HG03439 (cell line): ENCODE measurements at regions not wholly inside any gene's neighbourhood (a gene's known extent, or its start where the extent isn't known, plus 50 kb on each side); places are given as distances from the start of the nearest gene placed in this dataset.
"Not testable (repeated sequence)": the region's sequence is repeated elsewhere in the genome, so short reads cannot be mapped to it uniquely, and the experiment has no call there.

Experiments
- ATAC-seq: cut with Tn5 transposase; IDR thresholded peaks from one replicate; pipeline ENCODE4 v1.9.1; 2021; ENCODE audit warnings: mild to moderate bottlenecking, moderate library complexity; ENCODE audit not compliant: unreplicated experiment

DNA sequence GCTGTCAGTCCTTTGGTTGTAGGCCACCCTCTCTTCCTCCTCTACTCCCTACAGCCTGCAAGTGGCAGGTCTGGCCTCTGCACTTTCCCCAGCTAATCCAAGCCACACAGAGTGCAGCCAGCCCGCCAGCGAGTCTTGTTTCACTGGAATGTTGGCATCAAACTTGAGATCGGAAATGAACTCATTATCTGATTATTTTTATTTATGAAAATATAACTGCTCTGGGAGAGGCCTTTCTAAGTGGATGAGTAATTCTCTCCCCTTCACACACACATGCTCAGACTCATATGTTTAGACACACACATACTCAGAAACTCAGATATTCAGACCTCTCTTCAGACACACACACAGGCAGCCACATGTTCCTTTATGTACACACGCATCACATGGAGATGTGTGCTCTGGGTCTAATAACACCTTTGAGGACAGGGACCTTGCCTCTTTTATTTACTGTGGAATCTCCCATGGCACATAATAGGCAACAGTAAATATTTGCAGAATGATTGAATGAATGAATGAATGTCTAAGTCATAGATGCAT lies 151.3 kb downstream of the ZFP36L2 start:
- ATAC-seq = no peak

DNA sequence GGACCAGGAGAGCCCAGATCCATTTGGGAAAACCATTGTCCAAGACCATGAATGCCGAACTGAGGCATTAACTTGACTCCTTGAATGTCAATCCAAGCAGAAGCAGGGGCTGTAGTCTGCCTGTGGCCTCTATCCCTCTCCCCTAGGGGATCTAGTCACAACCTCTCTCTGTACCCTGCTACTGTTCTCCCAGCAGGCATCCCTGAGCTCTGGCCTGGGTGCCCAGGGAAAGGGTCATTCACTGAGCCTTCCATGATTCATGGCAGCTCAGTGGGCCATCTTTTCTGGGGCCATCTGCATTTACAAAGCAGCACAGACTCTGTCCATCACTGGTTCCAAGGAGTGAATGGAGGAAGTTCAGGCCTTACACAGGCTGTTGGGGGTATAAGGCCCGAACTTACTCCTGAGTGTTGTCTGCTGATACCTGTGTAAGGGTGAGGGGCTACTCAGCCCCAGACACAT lies 151.8 kb downstream of the ZFP36L2 start:
- no peak for ATAC-seq

DNA sequence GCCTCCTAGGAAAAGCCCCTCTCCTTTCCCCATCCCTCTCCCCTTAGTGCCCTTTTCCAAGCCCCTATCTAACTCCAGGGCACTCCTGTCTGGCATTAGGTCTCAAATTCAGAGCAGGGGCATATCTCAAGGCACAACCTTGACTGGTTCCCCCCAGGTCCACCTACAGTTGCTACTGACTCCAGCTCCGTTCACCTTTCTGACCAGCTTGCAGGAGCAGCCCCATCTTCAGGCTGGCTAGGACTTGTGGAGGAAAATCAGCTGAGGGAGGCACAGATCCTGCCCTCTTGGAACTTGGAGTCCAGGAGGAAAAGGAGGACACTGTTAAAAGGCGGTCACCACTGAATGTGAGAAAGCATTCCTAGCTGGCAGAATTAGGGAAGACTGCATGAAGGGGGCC lies 152.4 kb downstream of the ZFP36L2 start:
- no peak for ATAC-seq

DNA sequence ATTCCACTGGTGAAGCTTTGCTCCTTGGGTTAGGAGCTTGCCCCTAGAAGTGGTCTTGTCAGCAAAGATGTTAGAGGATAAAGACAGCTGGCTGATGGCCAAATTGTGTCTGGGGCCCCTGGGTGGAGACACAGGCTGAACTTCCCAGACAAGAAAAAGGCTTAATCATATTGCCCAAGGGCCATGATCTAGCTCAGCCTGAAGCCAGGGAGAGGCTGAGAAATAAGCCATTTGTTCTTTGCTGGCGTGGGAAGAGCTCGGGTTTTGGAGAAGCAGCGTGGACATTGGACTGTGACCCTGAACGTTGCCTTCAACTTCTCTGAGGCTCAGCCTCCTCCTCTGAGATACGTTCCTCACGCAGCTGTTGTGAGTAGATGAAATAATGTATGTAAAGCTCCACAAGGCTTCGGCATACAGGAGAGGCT lies 153.0 kb downstream of the ZFP36L2 start:
- ATAC-seq = no peak

DNA sequence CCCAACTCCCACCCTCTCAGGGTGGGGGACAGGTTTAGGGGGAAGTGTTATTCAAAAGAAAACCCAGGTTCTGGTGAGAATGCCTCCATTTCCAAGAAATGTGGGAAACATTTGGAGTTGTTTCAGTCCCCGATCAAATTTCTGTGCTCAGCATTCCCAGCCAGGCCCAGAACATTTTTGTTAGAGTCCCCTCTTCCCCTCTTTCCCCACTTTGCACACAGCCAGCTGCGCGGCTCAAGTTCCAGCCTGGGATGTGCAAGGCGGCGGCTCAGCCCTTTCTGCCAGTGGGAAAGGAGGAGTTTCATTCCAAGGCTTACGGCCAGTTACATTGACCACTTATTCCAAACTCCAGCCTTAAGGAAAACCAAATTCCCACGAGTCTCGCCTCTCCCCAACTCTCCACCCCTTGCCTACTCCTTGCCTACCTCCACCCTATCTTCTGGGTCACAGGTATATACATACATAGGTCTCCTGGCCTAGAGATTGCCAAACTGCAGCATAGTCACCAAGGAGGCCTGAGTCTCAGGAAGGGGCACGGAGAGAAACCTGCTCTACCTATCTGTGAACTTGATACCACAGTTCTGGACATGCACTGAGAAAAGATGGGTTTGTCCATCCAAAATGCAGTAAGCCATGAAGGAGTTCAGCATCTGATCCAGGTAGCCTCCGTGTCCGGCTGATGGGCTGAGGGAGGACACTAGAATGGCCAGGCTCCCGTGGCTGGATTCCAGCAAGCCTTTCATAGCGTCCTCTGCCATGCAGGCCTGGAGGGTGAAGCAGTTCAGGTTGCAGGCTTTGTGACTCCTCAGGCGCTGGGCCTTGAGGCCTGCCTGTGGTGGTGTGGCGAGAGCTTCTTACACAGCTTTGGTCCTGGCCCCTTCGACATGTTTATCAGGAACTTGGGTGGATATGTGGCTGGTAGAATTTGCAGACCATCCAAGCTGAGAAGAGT lies 154.5 kb downstream of the ZFP36L2 start:
- no peak for ATAC-seq

DNA sequence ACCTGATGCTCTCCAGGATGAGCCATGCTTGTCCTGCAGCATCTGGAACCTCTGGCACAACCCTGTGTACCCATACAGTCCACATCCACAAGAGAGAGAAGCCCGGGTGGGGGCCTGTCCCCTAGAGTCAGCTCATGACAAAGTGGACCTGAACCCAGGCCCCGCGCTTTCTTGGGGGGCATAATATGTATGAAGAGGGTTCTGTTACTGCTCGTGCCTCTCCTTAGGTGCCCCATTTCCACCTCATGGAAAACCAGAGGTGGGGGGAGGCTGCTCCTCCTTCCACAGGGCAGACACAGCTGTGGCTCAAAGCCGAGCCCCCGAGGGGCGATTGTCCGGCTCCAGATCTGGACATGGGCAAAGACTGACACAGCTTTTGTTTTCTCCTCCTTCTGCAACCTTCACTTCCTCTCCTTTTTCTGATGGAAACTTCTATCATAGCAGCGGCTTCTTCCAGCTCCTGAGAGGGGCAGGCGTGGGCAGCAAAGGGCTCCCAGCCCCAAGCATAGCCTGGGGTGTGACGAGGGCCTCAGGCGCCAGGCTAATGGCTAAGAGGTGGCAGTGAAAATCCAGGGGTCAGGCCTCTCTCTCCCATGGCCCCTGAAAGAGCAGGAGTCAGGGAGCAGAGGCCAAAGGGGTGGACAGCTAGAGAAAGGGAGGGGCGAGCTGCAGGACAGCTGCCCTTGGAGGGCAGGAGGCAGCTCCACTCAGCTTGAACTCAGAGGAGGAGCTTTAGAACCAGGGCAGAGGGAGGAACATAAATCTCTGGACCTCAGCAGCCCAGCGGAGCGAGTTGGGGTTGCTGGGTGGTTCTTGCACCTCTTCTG lies 155.5 kb downstream of the ZFP36L2 start:
- no peak for ATAC-seq

DNA sequence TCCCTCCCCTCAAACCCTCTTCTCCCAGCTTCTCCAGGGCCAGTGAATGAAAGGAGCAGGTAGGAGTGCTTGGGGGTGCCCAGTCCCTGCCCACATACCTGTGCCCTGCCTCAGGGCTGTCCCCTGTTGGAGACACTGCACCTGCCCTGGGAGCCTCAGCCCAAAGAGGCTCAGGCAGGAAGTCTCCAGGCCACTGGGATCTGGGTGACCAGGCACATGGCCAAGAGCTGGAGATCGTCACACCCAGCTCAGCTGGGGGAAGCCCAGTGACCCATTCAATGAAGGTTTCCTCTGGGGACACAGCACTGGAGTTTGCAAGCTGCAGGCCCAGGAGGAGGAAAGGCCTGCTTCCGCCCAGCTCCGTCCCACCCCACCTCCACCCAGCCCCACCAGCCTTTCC lies 156.4 kb downstream of the ZFP36L2 start:
- no peak for ATAC-seq

DNA sequence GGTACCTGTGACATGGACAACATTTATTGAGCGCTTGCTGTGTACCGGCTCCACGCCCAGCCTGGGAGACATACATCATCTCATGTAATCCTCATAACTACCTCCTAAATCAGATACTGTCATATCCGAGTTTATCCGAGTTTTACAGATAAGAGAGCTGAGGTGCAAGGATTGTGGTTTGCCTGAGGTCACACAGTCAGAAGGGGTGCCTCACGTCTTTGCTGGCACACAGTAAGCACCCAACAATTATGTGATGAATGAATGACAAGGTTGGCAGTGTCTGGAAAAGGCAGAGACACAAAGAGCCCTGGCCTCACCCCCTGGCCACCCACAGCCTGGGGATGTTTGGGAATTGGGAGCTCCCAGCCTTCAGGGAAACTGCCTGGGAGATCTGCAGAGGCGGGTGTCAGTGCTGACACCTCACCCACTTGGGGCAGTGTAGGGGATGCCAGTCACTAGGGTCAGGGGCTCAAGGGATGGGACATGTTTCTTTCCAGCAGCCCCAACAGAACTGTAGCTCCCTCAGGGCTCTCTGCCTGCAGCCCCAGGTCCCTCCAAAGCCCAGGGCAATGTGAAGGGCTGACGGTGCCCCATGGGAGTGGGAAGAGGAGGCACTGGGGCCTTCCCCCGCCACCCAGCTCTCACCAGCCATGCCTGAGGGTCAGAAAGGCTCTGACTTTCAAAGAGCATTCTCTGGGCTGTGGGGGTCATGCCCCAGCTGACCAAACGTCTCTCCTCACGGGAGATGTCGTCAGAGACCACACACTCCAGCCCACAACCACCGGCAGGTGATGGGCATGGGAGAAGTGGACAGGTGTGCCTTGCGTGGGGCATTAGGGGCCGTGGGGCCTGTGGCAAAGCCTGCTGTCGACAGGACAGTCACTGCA lies 157.5 kb downstream of the ZFP36L2 start:
- ATAC-seq = no peak

DNA sequence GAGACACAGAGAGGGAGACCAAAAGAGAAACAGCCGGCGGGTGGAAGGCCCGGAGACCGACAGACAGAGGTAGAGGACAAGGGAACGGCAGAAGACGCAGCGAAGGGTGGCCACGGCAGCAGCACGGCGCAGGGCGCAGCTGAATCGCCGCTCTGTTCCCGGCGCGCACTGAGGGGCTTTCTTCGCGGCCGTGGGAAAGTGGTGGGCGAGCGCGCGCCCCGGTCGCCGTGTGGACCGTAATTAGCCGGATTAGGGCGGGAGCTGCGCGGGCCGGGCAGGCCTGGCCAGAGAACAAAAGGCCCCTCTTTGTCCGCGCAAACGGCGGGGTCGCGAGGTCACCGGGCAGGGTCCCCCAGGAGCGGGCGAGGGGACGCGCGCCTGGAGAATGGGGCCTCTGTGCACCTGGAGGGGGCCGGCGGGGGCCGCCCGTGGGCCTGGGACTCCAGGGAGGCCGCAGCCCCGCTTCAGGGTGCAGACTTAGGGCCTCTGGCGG lies 158.3 kb downstream of the ZFP36L2 start:
- no peak for ATAC-seq

DNA sequence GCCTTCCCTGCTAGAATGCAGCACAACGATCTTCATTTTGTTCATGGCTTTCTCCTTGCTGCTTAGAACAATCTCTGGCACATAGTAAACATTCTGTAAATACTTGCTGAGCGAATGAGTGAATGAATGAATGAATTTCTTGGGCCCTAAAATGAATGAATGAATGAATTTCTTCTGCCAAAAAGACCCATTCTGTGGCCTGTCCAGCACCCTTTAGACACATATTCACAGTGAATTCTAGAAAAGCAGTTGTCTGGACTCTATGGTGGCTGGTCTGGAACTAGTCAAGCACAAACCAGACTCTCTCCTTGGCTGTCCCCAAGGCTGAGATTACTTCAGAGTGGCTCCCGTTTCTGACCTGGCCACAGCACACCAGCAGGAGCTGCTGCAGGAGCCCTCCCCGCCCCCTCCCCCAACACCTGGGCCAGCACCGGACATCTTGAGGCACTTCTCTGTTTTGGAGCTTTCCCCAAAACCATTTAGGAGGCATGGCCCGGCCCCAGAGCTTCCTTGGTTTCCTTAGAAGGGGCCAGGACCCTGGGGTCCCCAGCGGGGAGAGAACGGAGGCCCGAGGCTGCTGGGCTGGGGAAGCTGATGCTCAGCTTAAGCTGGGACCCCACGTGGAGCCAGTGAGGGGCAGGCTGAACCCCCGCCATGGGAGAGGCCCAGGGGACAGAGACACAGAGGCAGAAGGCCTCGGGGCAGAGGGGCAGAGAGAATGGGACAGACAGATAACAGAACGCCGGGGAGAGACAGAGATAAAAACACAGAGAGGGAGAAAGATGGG lies 159.0 kb downstream of the ZFP36L2 start:
- no peak for ATAC-seq

DNA sequence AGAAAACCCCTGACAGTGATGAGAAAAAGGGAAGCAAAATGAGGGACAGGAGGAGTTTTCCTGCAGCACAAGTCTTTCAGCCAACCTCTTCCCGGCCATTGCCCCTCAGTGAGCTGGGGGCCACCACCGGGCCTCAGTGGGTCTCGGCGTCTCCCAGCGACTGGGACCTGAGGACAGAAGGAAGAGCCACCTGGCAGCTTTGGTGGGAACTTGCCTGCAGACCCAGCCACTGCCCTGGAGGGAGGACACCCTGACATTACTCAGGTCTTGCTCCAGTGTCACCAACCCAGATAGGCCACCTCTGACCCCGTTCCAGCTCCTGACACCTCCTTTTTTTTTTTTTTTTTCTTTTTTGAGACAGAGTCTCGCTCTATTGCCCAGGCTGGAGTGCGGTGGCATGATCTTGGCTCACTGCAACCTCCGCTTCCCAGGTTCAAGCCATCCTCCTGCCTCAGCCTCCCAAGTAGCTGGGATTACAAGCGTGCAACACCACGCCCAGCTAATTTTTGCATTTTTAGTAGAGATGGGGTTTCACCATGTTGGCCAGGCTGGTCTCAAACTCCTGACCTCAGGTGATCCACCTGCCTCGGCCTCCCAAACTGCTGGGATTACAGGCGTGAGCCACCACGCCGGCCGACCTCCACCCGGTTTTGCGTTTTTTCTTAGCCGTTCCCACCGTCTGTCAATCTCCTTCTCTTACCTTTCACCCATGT lies 159.7 kb downstream of the ZFP36L2 start:
- ATAC-seq = not testable (repeated sequence)

DNA sequence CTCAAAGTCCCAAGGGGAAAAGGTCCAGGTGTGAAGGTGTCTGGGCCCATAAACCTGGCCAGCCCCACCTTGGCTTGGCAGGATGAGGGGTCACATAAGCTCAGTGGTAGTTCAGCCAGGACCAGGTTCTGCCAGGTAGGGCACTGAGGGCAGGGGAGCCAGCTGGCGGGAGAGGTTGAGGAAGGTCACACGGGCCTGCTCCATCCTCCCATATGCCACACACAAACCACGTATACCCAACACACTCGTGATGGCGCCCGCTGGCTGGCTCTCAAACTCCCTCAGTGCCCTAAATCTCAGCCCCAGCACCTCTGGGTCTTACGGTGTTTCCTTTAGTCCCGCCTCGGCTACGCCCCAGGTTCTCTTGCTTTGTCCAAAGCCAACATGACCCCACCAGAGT lies 160.5 kb downstream of the ZFP36L2 start:
- no peak for ATAC-seq

DNA sequence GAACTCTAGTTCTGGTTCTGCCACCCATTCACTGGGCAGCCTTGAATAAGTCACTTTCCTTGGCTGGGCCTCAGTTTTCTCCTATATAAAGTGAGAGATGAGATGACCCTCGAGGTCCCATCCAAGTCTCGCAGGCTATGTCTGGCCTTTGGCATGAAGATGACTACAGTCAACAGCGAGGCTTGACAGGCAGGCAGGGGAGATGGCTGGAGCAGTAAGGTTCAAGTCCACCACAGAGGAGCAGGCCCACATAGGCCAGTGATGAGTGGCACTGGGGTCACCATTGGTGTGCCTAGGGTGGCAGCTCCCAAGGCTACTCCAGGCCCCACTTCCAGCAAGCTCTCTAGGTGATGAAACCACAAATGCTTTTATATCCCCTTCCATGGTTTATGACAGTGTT lies 161.4 kb downstream of the ZFP36L2 start:
- ATAC-seq = no peak

DNA sequence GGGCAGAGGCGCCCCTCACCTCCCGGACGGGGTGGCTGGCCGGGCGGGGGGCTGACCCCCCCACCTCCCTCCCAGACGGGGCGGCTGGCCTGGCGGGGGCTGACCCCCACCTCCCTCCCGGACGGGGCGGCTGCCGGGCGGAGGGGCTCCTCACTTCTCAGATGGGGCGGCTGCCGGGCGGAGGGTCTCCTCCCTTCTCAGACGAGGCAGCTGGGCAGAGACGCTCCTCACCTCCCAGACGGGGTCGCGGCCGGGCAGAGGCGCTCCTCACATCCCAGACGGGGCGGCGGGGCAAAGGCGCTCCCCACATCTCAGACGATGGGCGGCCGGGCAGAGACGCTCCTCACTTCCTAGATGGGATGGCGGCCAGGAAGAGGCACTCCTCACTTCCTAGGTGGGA lies 163.3 kb downstream of the ZFP36L2 start:
- ATAC-seq = not testable (repeated sequence)

DNA sequence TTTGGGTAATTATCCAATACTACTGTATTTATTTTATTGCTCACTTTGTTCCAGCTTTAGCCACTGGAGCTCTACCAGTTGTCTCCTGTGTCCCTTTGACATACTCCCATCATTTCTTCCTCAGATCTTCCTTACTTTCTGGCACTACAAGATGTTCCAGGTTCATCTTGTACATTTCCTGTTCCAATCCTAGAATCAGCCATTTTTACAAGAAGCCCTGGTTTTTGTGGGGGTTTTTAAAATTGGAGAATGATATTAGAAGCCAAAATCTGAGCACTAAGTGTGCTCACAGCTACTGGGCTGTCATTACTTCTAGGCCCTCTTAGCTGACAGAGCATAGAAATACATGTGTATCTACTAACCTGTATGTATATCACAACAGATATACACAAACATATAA lies 164.3 kb downstream of the ZFP36L2 start:
- ATAC-seq = no peak

DNA sequence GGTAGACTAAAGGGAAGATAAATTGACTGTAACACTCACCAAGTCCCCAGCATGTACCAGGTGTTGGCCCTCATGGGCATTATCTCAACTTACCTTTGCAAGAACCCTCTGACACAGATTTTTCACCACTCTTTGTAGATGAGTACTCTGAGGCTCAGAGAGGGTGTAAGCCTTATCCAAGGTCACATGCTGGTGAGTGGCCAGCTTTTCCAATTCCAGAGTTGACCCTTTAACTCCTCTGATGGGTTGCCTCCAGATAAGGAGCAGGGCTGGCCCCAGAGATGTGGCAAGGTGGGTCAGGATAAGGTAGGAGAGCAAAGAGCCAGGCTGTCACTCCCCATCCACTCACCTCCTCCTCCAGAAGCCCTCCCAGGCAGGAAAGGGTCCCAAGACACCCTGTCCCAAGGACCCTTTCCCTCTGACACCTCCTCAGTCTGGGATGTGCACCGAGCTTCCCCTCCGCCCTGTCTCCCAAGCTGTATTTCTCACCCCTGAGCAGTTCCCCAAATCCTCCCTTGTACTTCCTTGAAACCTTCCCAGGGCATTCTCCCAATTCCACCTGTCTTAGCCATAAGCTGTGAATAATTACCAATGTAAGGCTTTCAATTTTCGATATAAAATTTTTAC lies 165.9 kb downstream of the ZFP36L2 start:
- ATAC-seq = no peak

DNA sequence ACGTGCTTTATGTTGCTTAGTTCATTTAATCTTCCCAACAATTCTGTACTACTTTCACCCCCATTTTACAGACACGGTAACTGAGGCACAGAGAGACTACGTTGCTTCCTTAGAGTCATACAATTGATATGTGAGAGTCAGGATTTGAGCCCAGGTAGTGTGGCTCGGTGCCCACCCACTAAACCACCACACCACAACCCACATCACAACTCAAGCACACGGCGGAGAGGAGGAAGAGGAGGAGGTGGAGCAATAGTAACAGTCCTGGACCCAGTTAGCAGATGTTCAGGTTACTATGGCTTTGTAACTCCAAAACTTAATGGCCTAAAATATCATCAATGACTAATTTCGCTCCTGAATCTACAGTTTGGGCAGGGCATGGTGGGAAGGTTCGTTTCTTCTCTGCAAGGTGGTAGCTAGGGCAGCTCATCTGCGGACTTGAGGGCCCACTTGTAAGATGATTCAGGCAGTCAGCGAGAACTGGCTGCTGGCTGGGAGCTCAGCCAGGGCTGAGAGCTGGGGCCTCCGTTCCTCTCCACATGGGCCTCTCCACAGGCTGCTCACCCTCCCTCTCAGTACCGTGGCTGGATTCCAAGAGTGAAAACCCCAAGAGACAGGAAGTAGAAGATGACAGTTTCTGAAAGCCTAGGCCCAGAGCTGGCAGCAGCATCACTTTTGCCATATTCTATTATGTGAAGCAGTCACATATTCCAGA lies 167.1 kb downstream of the ZFP36L2 start:
- no peak for ATAC-seq

DNA sequence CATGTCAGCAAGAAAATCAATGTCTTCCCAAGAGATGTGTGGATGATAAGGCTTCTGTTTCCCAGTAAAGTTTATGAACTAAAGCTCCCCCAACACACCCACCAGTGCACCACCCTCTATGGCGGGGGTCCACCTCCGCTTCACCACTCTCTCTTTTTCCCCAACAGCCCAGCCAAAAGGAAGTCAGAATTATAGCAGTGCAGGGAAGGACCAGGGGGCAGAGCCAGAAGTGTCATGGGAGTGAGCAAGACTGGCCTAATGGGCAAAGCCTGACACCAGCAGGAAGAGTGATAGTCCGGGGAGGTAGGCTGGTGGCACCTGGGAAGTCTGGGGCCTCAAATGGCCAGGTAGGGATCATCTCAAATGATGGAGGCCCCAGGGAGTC lies 167.7 kb downstream of the ZFP36L2 start:
- ATAC-seq = no peak
